ENCODE measurements at regions not wholly inside any gene's neighbourhood (a gene's known extent, or its start where the extent isn't known, plus 50 kb on each side); places are given as distances from the start of the nearest gene placed in this dataset.

DNA sequence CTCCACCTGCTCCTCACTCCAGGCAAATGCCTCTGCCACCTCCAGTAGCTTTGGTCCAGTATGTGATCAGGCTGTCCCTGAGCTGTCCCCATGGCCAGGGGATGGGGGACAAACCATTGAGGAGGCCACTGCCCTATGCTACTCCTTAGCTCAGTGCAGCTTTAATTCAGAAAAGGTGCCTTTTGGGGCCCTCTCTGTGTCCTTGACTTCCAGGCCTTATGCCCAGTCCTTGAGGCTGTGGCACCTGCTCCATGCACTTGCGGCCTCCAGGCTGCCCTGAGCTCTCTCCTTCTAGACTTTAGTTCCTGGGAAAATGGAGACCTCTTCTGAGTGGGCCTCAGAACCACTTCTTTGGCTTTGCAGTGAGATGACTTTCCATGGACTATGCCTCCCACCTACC lies 650.8 kb upstream of the CELF2 start:
- TF ChIP-seq, protein P1, sequence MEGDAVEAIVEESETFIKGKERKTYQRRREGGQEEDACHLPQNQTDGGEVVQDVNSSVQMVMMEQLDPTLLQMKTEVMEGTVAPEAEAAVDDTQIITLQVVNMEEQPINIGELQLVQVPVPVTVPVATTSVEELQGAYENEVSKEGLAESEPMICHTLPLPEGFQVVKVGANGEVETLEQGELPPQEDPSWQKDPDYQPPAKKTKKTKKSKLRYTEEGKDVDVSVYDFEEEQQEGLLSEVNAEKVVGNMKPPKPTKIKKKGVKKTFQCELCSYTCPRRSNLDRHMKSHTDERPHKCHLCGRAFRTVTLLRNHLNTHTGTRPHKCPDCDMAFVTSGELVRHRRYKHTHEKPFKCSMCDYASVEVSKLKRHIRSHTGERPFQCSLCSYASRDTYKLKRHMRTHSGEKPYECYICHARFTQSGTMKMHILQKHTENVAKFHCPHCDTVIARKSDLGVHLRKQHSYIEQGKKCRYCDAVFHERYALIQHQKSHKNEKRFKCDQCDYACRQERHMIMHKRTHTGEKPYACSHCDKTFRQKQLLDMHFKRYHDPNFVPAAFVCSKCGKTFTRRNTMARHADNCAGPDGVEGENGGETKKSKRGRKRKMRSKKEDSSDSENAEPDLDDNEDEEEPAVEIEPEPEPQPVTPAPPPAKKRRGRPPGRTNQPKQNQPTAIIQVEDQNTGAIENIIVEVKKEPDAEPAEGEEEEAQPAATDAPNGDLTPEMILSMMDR (IDR thresholded peaks at IDR 0.05; ENCODE audit: insufficient read depth, low read length), result no peak
- TF ChIP-seq, protein P2, sequence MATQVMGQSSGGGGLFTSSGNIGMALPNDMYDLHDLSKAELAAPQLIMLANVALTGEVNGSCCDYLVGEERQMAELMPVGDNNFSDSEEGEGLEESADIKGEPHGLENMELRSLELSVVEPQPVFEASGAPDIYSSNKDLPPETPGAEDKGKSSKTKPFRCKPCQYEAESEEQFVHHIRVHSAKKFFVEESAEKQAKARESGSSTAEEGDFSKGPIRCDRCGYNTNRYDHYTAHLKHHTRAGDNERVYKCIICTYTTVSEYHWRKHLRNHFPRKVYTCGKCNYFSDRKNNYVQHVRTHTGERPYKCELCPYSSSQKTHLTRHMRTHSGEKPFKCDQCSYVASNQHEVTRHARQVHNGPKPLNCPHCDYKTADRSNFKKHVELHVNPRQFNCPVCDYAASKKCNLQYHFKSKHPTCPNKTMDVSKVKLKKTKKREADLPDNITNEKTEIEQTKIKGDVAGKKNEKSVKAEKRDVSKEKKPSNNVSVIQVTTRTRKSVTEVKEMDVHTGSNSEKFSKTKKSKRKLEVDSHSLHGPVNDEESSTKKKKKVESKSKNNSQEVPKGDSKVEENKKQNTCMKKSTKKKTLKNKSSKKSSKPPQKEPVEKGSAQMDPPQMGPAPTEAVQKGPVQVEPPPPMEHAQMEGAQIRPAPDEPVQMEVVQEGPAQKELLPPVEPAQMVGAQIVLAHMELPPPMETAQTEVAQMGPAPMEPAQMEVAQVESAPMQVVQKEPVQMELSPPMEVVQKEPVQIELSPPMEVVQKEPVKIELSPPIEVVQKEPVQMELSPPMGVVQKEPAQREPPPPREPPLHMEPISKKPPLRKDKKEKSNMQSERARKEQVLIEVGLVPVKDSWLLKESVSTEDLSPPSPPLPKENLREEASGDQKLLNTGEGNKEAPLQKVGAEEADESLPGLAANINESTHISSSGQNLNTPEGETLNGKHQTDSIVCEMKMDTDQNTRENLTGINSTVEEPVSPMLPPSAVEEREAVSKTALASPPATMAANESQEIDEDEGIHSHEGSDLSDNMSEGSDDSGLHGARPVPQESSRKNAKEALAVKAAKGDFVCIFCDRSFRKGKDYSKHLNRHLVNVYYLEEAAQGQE (IDR thresholded peaks at IDR 0.05; ENCODE audit: insufficient replicate concordance, low read depth), result no peak

All from HL-60 (cell line).